SK-N-SH (cell line): ENCODE measurements at regions not wholly inside any gene's neighbourhood (a gene's known extent, or its start where the extent isn't known, plus 50 kb on each side); places are given as distances from the start of the nearest gene placed in this dataset.

Source experiments
- CTCF ChIA-PET: fragments of 300-600, 350-600 bp; formaldehyde crosslinking; extraction: SDS; loops from one replicate; lab custom pipeline; 2021; lab: Yijun Ruan, JAX
- POLR2A ChIA-PET: fragments of 350-600 bp; sonication (Branson Sonifier 250); formaldehyde crosslinking; extraction: SDS; loops from one replicate; lab custom pipeline; 2020; ENCODE audit warnings: antibody characterized with exemption, inconsistent platforms; lab: Yijun Ruan, JAX
- DNase-seq: peaks from one replicate; pipeline ENCODE4 v3.0.0; 2012
- H2AFZ ChIP-seq: fragments of 200-600 bp; sonication (generic); 2 replicates; pipeline ENCODE4 v1.8.1; 2016; ENCODE audit warnings: antibody characterized with exemption, mild to moderate bottlenecking, low read depth
- H3F3A ChIP-seq: fragments of 200-600 bp; sonication (generic); replicated peaks from 2 replicates; pipeline ENCODE3; 2016; ENCODE audit warnings: antibody characterized with exemption, mild to moderate bottlenecking; ENCODE audit not compliant: insufficient read depth
- H3K27ac ChIP-seq, 2 experiments: fragments of 200-500 bp in 1 of 2; fragments of 200-600 bp in 1 of 2; sonication (Bioruptor generic) in 1 of 2; sonication (generic), shearing (Covaris generic) in 1 of 2; 2 replicates each; pipeline versions ENCODE4 v1.5.1 to v1.6.1; 2014 to 2016; ENCODE audit warnings: low read depth in 2 of 2, inconsistent platforms in 1 of 2, low read length in 1 of 2, mild to moderate bottlenecking in 1 of 2, mixed read lengths in 1 of 2
- H3K27me3 ChIP-seq: fragments of 200-600 bp; sonication (generic), shearing (Covaris generic); 2 replicates; pipeline ENCODE4 v1.6.1; 2016; ENCODE audit warnings: mixed run types; ENCODE audit not compliant: insufficient read depth
- H3K36me3 ChIP-seq, 2 experiments: fragments of 200-500 bp in 1 of 2; fragments of 200-600 bp in 1 of 2; sonication (Bioruptor generic) in 1 of 2; sonication (generic) in 1 of 2; replicated peaks in 1 of 2; 2 replicates each; pipeline versions ENCODE3 to v1.5.1; 2014 to 2016; ENCODE audit warnings: low read length in 1 of 2, mild to moderate bottlenecking in 1 of 2; ENCODE audit not compliant: insufficient read depth in 2 of 2, control insufficient read depth in 1 of 2
- H3K4me1 ChIP-seq, 2 experiments: fragments of 200-500 bp in 1 of 2; fragments of 200-600 bp in 1 of 2; sonication (Bioruptor generic) in 1 of 2; sonication (generic), shearing (Covaris generic) in 1 of 2; 2 replicates each; pipeline versions ENCODE4 v1.5.1 to v1.6.1; 2014 to 2016; ENCODE audit warnings: low read depth in 1 of 2, low read length in 1 of 2, mixed run types in 1 of 2; ENCODE audit not compliant: insufficient read depth in 2 of 2, control insufficient read depth in 1 of 2
- H3K4me2 ChIP-seq: fragments of 200-600 bp; sonication (generic), shearing (Covaris generic); 2 replicates; pipeline ENCODE4 v1.6.1; 2017; ENCODE audit warnings: mixed run types
- H3K4me3 ChIP-seq, 2 experiments: fragments of 200-500 bp in 1 of 2; fragments of 200-600 bp in 1 of 2; sonication (Bioruptor generic) in 1 of 2; sonication (generic), shearing (Covaris generic) in 1 of 2; 2 replicates each; pipeline versions ENCODE4 v1.5.1 to v1.8.1; 2014 to 2016; ENCODE audit warnings: low read depth in 2 of 2, inconsistent platforms in 1 of 2, low read length in 1 of 2, mild to moderate bottlenecking in 1 of 2, mixed read lengths in 1 of 2, moderate library complexity in 1 of 2
- H3K79me2 ChIP-seq: fragments of 200-600 bp; sonication (generic); 2 replicates; pipeline ENCODE4 v1.8.1; 2017; ENCODE audit warnings: mild to moderate bottlenecking; ENCODE audit not compliant: insufficient read depth
- H3K9ac ChIP-seq: fragments of 200-600 bp; sonication (generic); 2 replicates; pipeline ENCODE4 v1.6.1; 2017; ENCODE audit warnings: mixed run types
- H3K9me2 ChIP-seq: fragments of 200-600 bp; sonication (generic); 2 replicates; pipeline ENCODE4 v1.6.1; 2017; ENCODE audit warnings: mixed run types
- H3K9me3 ChIP-seq: fragments of 200-600 bp; sonication (generic); 2 replicates; pipeline ENCODE4 v1.6.1; 2017; ENCODE audit warnings: mixed run types, mild to moderate bottlenecking, moderate library complexity
- H4K20me1 ChIP-seq: fragments of 200-600 bp; sonication (generic); 2 replicates; pipeline ENCODE4 v1.6.1; 2017; ENCODE audit warnings: mild to moderate bottlenecking, mixed run types; ENCODE audit not compliant: insufficient read depth
- FOXJ3 ChIP-seq: sonication (generic); formaldehyde crosslinking; IDR thresholded peaks from 2 replicates; pipeline ENCODE4 v1.5.1; 2020; ENCODE audit warnings: mild to moderate bottlenecking, missing genetic modification reagents
- FOXM1 ChIP-seq: IDR thresholded peaks from 2 replicates; pipeline ENCODE4 v1.4.0; 2012; ENCODE audit warnings: low read depth, mild to moderate bottlenecking
- GABPA ChIP-seq: IDR thresholded peaks from 2 replicates; pipeline ENCODE4 v1.4.0; 2012; ENCODE audit warnings: low read depth, mild to moderate bottlenecking
- GATA2 ChIP-seq: sonication (generic); formaldehyde crosslinking; IDR thresholded peaks from 2 replicates; pipeline ENCODE4 v1.5.0; 2020; ENCODE audit warnings: mild to moderate bottlenecking, missing genetic modification reagents
- MXI1 ChIP-seq: IDR thresholded peaks from 2 replicates; pipeline ENCODE4 v1.6.1; 2012; ENCODE audit warnings: mild to moderate bottlenecking, low read depth, low read length, improper control_type of control experiment
- NFIC ChIP-seq: IDR thresholded peaks from 2 replicates; pipeline ENCODE4 v1.4.0; 2012; ENCODE audit warnings: borderline replicate concordance
- NRF1 ChIP-seq: IDR thresholded peaks from 2 replicates; pipeline ENCODE4 v1.6.1; 2012; ENCODE audit warnings: low read depth, mild to moderate bottlenecking, low read length
- RAD21 ChIP-seq: IDR thresholded peaks from 2 replicates; pipeline ENCODE4 v1.6.1; 2012; ENCODE audit warnings: mild to moderate bottlenecking, low read length
- RXRA ChIP-seq: IDR thresholded peaks from 2 replicates; pipeline ENCODE4 v1.4.0; 2012; ENCODE audit warnings: low read depth, mild to moderate bottlenecking, borderline replicate concordance
- TCF12 ChIP-seq: IDR thresholded peaks from 2 replicates; pipeline ENCODE4 v1.4.0; 2012
- TEAD4 ChIP-seq: IDR thresholded peaks from 2 replicates; pipeline ENCODE4 v1.4.0; 2012; ENCODE audit warnings: mild to moderate bottlenecking, borderline replicate concordance; ENCODE audit not compliant: insufficient read depth
- USF1 ChIP-seq: IDR thresholded peaks from 2 replicates; pipeline ENCODE4 v1.4.0; 2012; ENCODE audit warnings: low read depth, borderline replicate concordance
- WGBS: methylation state at CpG from one replicate; pipeline ENCODE4 v1.1.6; 2017; ENCODE audit warnings: low lambda C conversion rate; 5-methylcytosine and 5-hydroxymethylcytosine counted together
- TF ChIP-seq, protein P1 (sequence below): fragments of 200-600 bp; sonication (generic); IDR thresholded peaks from 2 replicates; pipeline ENCODE4 v1.6.1; 2017; ENCODE audit warnings: antibody characterized with exemption, mild to moderate bottlenecking, moderate library complexity

- no peak for DNase-seq
- TF ChIP-seq USF1 = no peak
- TF ChIP-seq FOXM1 = no peak
- TF ChIP-seq NFIC = 0 out of 2 replicates have a peak, but pooled peaks have one; percentile 8
- TF ChIP-seq, all 33 proteins: peak for 1
- H3K9ac ChIP-seq = no peak overlapping the region
- H3K36me3 ChIP-seq = no peaks in the 10 kb centered on the region
- CTCF ChIA-PET = interaction anchor here (0.7 to 1.2 kb wide), 2 partner anchors 27 to 65 kb away, joined by 3 to 6 read pairs; no protein-coding TSS in a partner anchor
- H3K4me3 ChIP-seq = no peak overlapping the region
- H3K27ac ChIP-seq = no peak overlapping the region
- 13% methylated on average over 1 of the region's 1 CpG for WGBS
- no peak overlapping the region for H3K4me2 ChIP-seq
- H3K79me2 ChIP-seq = no peaks in the 10 kb centered on the region
- no peaks in the 10 kb centered on the region for H3K9me3 ChIP-seq
- no peaks in the 10 kb centered on the region for H4K20me1 ChIP-seq
- POLR2A ChIA-PET = interaction anchor here (0.6 kb wide), 1 partner anchor 402 kb away, joined by 3 read pairs; no protein-coding TSS in a partner anchor
- no peaks in the 10 kb centered on the region; a peak in 2 of 4 replicates for H3K4me1 ChIP-seq
- H2AFZ ChIP-seq = no peak overlapping the region
- H3K9me2 ChIP-seq = no peaks in the 10 kb centered on the region
- H3K27me3 ChIP-seq = peaks cover 24% of the 10 kb centered on the region; the same call in 1 of the 2 replicates
- H3F3A ChIP-seq = no peaks in the 10 kb centered on the region
Measured at GRCh38 chr5:36442796-36443195, 141.1 kb upstream of the RANBP3L start.

DNA sequence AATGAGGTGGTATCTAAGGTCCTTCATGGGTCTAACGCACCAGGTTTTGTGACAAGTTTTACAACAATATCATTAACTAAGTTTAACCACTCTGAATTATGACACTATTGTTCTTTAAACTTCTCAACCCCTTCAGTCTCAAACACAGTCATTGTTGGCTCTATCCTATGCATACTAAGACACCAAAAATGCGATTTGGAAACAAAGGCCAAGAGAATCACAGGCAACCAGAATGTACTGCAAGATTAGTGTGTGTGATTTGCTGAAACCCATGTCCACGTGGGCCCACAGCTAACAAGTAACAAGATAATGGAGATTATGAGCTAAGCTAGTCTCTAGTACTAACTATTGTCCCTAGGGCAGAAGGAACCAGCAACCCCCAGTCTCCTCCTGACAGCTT, 142.2 kb upstream of the RANBP3L start:
- 23% methylated on average over 3 of the region's 3 CpGs for WGBS
- H3K27me3 ChIP-seq = peaks cover 33% of the 10 kb centered on the region; the same call in 1 of the 2 replicates
- TF ChIP-seq TCF12 = no peak
- no peak for TF ChIP-seq GATA2 (CRISPR knock-in tag)
- TF ChIP-seq, protein P1, sequence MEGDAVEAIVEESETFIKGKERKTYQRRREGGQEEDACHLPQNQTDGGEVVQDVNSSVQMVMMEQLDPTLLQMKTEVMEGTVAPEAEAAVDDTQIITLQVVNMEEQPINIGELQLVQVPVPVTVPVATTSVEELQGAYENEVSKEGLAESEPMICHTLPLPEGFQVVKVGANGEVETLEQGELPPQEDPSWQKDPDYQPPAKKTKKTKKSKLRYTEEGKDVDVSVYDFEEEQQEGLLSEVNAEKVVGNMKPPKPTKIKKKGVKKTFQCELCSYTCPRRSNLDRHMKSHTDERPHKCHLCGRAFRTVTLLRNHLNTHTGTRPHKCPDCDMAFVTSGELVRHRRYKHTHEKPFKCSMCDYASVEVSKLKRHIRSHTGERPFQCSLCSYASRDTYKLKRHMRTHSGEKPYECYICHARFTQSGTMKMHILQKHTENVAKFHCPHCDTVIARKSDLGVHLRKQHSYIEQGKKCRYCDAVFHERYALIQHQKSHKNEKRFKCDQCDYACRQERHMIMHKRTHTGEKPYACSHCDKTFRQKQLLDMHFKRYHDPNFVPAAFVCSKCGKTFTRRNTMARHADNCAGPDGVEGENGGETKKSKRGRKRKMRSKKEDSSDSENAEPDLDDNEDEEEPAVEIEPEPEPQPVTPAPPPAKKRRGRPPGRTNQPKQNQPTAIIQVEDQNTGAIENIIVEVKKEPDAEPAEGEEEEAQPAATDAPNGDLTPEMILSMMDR = no peak
- no peak for TF ChIP-seq GABPA
- TF ChIP-seq FOXJ3 (CRISPR knock-in tag) = no peak
- TF ChIP-seq TEAD4 = no peak
- TF ChIP-seq NFIC = no peak
- no peak for TF ChIP-seq NRF1
- TF ChIP-seq RAD21 = no peak
- TF ChIP-seq MXI1 = no peak
- TF ChIP-seq RXRA = no peak
- TF ChIP-seq, all 33 proteins: peak for 0
- H3K4me2 ChIP-seq = no peak overlapping the region
- no peak overlapping the region for H3K27ac ChIP-seq
- no peaks in the 10 kb centered on the region; a peak in 2 of 4 replicates for H3K4me1 ChIP-seq
- H3F3A ChIP-seq = no peaks in the 10 kb centered on the region
- no peaks in the 10 kb centered on the region for H3K79me2 ChIP-seq
- no peaks in the 10 kb centered on the region for H3K9me3 ChIP-seq
- no peaks in the 10 kb centered on the region for H4K20me1 ChIP-seq
- no peaks in the 10 kb centered on the region for H3K9me2 ChIP-seq
- POLR2A ChIA-PET = no interaction called here
- H3K9ac ChIP-seq = no peak overlapping the region
- no peak overlapping the region for H3K4me3 ChIP-seq
- H2AFZ ChIP-seq = no peak overlapping the region
- CTCF ChIA-PET = interaction anchor here (1.0 kb wide), 1 partner anchor 92 kb away, joined by 3 read pairs; no protein-coding TSS in a partner anchor
- no peaks in the 10 kb centered on the region for H3K36me3 ChIP-seq
- no peak for DNase-seq
